Mesothelial cell of epicardium (in vitro differentiated cells): ENCODE measurements at regions not wholly inside any gene's neighbourhood (a gene's known extent, or its start where the extent isn't known, plus 50 kb on each side); places are given as distances from the start of the nearest gene placed in this dataset.

Experiments used
- DNase-seq, 2 experiments: peaks; one replicate each; pipeline ENCODE4 v3.0.0; 2021; ENCODE audit warnings: low spot score in 2 of 2; ENCODE audit not compliant: unreplicated experiment in 2 of 2
- H3K27ac Mint-ChIP-seq: 2 replicates; pipeline ENCODE4 v1.8.0; 2021; ENCODE audit warnings: mixed read lengths
- H3K27me3 Mint-ChIP-seq: 2 replicates; pipeline ENCODE4 v1.8.0; 2021; ENCODE audit warnings: low read depth, mixed read lengths
- H3K36me3 Mint-ChIP-seq: 2 replicates; pipeline ENCODE4 v1.8.0; 2021; ENCODE audit warnings: mixed read lengths
- H3K4me1 Mint-ChIP-seq: 2 replicates; pipeline ENCODE4 v1.8.0; 2021; ENCODE audit warnings: mixed read lengths
- H3K4me3 Mint-ChIP-seq: 2 replicates; pipeline ENCODE4 v1.8.0; 2021; ENCODE audit warnings: mild to moderate bottlenecking, moderate library complexity, mixed read lengths
- H3K9me3 Mint-ChIP-seq: 2 replicates; pipeline ENCODE4 v1.8.0; 2021; ENCODE audit warnings: mixed read lengths
- TF ChIP-seq, protein P1 (sequence below): fragments of 200-600 bp; sonication (generic); IDR thresholded peaks from one replicate; pipeline ENCODE4 v1.5.0; 2021; ENCODE audit warnings: antibody characterized with exemption; ENCODE audit not compliant: unreplicated experiment

DNA sequence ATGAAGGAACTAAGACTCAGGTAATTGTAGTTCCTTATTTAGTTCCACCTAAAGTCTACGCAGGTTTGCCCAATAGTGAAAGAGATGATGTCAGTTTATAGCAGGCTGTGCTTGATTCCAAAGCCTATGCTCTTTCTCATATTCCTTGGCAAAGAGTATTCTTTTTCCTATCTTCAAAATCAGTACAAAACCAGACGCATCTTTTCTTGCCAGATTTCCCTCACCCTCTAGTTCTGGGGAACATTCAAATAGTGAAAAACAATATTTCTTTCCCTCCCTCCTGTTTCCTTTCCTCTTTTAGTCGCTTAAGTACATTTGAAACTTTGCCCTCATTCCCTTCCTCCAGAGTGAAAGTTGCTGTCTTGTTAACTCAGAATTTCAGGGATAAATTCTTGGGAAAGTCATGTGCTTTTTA is 134.6 kb upstream of the PDZRN3 start:
- H3K27ac Mint-ChIP-seq: no peak overlapping the region
- H3K4me1 Mint-ChIP-seq: peaks cover 2% of the 10 kb centered on the region
- H3K9me3 Mint-ChIP-seq: no peaks in the 10 kb centered on the region
- TF ChIP-seq, protein P1, sequence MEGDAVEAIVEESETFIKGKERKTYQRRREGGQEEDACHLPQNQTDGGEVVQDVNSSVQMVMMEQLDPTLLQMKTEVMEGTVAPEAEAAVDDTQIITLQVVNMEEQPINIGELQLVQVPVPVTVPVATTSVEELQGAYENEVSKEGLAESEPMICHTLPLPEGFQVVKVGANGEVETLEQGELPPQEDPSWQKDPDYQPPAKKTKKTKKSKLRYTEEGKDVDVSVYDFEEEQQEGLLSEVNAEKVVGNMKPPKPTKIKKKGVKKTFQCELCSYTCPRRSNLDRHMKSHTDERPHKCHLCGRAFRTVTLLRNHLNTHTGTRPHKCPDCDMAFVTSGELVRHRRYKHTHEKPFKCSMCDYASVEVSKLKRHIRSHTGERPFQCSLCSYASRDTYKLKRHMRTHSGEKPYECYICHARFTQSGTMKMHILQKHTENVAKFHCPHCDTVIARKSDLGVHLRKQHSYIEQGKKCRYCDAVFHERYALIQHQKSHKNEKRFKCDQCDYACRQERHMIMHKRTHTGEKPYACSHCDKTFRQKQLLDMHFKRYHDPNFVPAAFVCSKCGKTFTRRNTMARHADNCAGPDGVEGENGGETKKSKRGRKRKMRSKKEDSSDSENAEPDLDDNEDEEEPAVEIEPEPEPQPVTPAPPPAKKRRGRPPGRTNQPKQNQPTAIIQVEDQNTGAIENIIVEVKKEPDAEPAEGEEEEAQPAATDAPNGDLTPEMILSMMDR: no peak
- no peaks in the 10 kb centered on the region for H3K36me3 Mint-ChIP-seq
- DNase-seq: no peak
- no peak overlapping the region for H3K4me3 Mint-ChIP-seq
- H3K27me3 Mint-ChIP-seq: no peaks in the 10 kb centered on the region

DNA sequence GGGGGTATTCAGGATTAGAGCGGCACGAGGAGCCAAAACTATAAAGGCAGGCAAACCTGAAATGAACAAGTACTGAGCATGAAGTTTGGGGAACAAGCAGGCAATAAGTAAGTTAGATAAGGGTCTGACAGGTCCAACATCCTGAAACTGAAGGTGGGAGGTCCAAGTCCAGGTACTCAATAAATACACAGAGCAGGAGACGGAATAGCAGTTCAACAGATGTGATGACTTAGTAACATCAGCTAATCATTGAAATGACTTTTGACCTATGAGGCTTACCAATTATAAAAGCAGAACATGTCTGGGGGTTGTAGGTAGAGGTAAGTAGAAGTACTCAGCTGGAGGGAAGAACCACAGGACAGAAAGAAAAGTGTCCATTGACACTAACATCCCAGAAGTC is 132.8 kb upstream of the PDZRN3 start:
- H3K27ac Mint-ChIP-seq: no peak overlapping the region
- no peak for DNase-seq
- no peaks in the 10 kb centered on the region for H3K9me3 Mint-ChIP-seq
- no peaks in the 10 kb centered on the region for H3K27me3 Mint-ChIP-seq
- H3K4me3 Mint-ChIP-seq: no peak overlapping the region
- TF ChIP-seq, protein P1: no peak
- peaks cover 5% of the 10 kb centered on the region for H3K4me1 Mint-ChIP-seq
- no peaks in the 10 kb centered on the region for H3K36me3 Mint-ChIP-seq

DNA sequence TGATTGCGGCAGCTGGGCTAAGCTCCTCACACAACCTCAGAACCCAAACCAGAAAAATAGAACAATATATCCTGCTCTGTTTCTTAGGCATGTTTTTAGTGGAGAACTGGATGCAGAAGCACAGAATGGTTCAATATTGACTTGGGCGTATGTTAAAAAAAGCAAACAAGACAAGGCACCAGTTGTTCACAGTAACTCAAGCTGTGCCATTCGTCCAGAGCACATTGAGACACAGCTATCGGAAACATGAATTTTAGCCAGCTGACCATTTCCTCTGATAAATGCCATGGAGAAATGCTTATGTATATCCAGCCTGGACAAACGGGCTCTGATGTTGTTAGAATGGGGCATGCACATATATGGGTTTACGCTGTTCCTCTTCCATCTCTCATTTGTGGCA is 129.2 kb upstream of the PDZRN3 start:
- TF ChIP-seq, protein P1: no peak
- Mint-ChIP-seq H3K4me3 (no peak overlapping the region), H3K27ac (no peak overlapping the region), H3K27me3 (no peaks in the 10 kb centered on the region), H3K9me3 (no peaks in the 10 kb centered on the region), H3K36me3 (no peaks in the 10 kb centered on the region), H3K4me1 (peaks cover 3% of the 10 kb centered on the region)
- no peak for DNase-seq

DNA sequence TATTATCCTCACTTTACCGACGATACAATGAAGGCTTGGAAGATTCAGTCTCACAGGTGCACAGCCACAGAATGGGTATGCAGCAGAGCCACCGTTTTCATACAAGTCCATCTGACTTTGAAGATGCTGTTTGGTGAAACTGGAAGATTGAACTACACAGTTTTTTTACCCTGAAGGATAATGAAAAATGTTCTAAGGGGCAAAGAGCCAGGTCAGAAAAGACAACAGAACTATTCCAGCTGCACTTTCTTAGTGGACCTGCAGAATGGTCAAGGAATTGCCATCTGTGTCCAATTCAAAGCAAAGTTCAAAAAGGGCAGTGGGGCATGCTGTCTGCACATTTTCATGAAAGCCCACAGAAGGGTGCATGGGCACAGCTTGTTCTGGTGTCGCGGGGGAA is 127.6 kb upstream of the PDZRN3 start:
- Mint-ChIP-seq H3K27me3 (no peaks in the 10 kb centered on the region), H3K9me3 (no peaks in the 10 kb centered on the region), H3K4me3 (no peak overlapping the region), H3K4me1 (peaks cover 3% of the 10 kb centered on the region), H3K36me3 (no peaks in the 10 kb centered on the region), H3K27ac (no peak overlapping the region)
- TF ChIP-seq, protein P1: no peak
- no peak for DNase-seq

DNA sequence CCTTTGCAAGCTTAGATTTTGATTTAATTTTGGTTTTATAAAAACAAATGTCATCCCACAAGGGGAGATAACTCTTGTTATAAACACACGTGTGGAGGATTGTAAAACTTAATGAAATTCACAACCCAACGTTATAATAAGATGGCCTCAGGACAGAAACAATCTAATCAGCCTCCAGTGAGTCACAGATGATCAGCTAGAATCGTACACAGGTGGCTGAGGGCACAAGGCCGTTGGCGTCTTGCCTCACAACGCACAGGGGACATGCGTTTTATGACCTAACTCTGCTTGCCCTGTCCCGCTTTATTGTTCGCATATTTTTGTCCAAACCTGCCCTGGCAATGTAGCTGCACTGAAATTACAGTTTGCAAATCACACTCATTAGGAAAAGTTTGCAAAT is 121.9 kb upstream of the PDZRN3 start:
- TF ChIP-seq, protein P1: no peak
- DNase-seq: no peak
- Mint-ChIP-seq H3K4me1 (peaks cover 2% of the 10 kb centered on the region), H3K27ac (no peak overlapping the region), H3K27me3 (no peaks in the 10 kb centered on the region), H3K36me3 (no peaks in the 10 kb centered on the region), H3K9me3 (no peaks in the 10 kb centered on the region), H3K4me3 (no peak overlapping the region)

DNA sequence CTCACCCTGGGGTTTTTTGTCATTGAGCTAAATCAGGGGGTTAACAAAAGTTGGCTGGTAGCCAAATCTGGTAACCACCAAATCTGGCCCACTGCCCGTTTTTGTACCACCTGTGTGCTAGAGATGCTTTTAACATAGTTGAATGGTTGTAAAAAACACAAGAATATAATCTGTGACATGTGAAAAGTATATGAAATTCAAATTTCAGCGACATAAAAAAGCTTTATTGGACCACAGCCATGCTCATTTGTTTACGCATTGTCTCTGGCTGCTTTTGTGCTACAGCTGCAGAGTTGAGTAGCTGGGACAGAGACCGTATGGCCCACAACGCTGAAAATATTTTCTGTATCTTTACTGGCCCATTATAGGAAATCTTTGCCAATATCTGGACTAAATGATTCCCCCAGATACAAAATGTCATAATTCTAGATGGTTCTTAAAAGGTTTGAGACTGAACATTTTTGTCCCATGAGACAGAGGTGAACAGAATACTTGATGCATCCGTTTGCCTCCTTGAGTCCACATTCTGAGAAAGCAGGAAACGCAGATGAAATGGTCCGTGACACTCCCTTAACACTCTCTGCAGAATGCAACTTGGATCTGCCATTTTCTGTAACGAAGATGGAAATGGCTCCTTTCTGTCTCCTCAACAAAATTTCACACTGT is 120.9 kb upstream of the PDZRN3 start:
- DNase-seq: no peak
- Mint-ChIP-seq H3K27ac (no peak overlapping the region), H3K4me3 (no peak overlapping the region), H3K4me1 (peaks cover 2% of the 10 kb centered on the region), H3K36me3 (no peaks in the 10 kb centered on the region), H3K27me3 (no peaks in the 10 kb centered on the region), H3K9me3 (no peaks in the 10 kb centered on the region)
- TF ChIP-seq, protein P1: no peak
